ENCODE measurements at regions not wholly inside any gene's neighbourhood (a gene's known extent, or its start where the extent isn't known, plus 50 kb on each side); places are given as distances from the start of the nearest gene placed in this dataset.

DNA sequence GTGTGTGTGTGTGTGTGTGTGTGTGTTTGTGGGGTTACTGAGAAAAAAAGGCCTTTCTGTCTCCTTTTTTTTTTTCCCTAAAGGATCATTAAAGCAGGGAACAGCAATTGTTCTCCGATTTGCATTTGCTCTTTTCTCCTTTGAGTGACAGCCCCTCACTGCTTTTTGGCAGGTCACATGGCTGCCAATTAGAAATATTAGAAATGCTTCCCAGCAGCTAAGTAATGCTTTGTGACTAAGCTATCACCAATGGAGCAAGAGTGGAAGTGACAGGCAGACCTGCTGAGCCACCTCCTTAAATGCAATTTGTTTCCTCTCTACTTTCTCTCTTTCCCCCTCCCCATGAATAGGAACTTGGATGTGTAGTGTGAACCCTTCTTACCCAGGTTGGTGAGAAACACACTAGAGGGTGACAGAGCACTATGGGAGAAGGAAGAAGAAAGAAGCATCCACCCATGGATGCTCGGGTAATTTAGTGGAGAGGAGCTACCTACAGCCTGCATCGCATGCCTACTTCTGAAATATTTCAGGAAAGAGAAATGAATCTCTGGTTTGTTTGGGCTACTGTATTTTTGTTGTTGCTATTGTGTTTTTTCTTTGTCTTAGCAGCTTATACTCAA lies 165.2 kb upstream of the PDZRN3 start:
- Histone ChIP-seq H3K27ac (no peak overlapping the region), H3K4me1 (peaks cover 0 to 21% (median 11%) of the 10 kb centered on the region in 4 donors), H3K4me3 (no peak overlapping the region), H3K27me3 (no peaks in the 10 kb centered on the region), H3K36me3 (no peaks in the 10 kb centered on the region), H3K9me3 (no peaks in the 10 kb centered on the region)
- no peak for TF ChIP-seq POLR2A (IDR thresholded peaks at IDR 0.05)
- TF ChIP-seq EP300 (IDR thresholded peaks at IDR 0.05), result no peak
- TF ChIP-seq, protein P1, sequence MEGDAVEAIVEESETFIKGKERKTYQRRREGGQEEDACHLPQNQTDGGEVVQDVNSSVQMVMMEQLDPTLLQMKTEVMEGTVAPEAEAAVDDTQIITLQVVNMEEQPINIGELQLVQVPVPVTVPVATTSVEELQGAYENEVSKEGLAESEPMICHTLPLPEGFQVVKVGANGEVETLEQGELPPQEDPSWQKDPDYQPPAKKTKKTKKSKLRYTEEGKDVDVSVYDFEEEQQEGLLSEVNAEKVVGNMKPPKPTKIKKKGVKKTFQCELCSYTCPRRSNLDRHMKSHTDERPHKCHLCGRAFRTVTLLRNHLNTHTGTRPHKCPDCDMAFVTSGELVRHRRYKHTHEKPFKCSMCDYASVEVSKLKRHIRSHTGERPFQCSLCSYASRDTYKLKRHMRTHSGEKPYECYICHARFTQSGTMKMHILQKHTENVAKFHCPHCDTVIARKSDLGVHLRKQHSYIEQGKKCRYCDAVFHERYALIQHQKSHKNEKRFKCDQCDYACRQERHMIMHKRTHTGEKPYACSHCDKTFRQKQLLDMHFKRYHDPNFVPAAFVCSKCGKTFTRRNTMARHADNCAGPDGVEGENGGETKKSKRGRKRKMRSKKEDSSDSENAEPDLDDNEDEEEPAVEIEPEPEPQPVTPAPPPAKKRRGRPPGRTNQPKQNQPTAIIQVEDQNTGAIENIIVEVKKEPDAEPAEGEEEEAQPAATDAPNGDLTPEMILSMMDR (IDR thresholded peaks at IDR 0.05), result no peak
- WGBS, 2 donors, result 84 to 86% methylated on average over 3 of the region's 3 CpGs
- DNase-seq (ENCODE audit: low spot score in 2 of 2), result no peak

DNA sequence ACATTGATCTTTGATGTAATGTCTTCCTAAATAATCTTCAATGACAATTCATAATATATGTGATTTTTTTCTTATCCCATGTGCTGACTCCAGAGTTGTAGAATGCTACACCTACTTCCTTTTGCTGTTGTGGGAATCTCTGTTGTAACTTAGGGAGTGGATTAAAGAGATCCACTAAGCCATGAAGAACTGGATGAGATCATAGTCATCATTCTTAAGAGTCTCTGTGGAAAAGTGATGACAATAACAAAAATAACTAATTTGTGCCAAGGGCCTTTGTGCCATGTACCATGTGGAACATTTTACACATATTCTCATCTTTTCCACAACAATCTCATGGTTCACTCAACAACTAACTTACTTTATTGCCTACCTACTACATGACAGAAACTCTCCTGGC lies 162.9 kb upstream of the PDZRN3 start:
- no peak for TF ChIP-seq POLR2A (IDR thresholded peaks at IDR 0.05)
- TF ChIP-seq EP300 (IDR thresholded peaks at IDR 0.05), result no peak
- TF ChIP-seq, protein P1 (IDR thresholded peaks at IDR 0.05), result no peak
- Histone ChIP-seq H3K4me1 (peaks cover 0 to 30% (median 18%) of the 10 kb centered on the region in 4 donors), H3K4me3 (no peak overlapping the region), H3K9me3 (no peaks in the 10 kb centered on the region), H3K36me3 (no peaks in the 10 kb centered on the region), H3K27me3 (no peaks in the 10 kb centered on the region), H3K27ac (peak overlapping the region in 1 of 4 donors; percentile 78)
- DNase-seq (ENCODE audit: low spot score in 2 of 2), result no peak

DNA sequence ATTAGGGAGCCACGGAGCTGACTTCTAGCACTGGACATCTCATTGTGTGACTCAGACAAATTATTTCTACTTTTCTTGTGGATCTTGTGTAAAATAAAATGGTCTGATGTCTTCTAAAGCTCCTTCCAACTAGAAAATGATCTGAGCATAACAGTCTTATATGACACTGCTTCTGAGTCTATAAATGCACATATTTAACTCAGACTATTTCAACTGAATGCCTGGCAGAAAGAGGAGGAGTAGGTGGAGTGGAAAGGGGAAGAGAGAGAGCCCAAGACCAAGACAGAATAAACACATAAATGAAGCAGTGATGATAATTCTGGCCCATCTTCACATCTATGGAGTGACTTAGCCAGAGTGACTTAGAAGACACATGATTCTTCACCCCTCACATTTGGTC lies 162.3 kb upstream of the PDZRN3 start:
- Histone ChIP-seq H3K4me3 (no peak overlapping the region), H3K27ac (peak overlapping the region in 2 of 4 donors; percentile 47 to 78), H3K9me3 (no peaks in the 10 kb centered on the region), H3K36me3 (no peaks in the 10 kb centered on the region), H3K4me1 (peaks cover 0 to 30% (median 18%) of the 10 kb centered on the region in 4 donors), H3K27me3 (no peaks in the 10 kb centered on the region)
- 71 to 88% methylated on average over 1 of the region's 1 CpG for WGBS, 2 donors
- TF ChIP-seq POLR2A (IDR thresholded peaks at IDR 0.05) (no peak), EP300 (IDR thresholded peaks at IDR 0.05) (no peak)
- TF ChIP-seq, protein P1 (IDR thresholded peaks at IDR 0.05), result no peak
- no peak for DNase-seq (ENCODE audit: low spot score in 2 of 2)

DNA sequence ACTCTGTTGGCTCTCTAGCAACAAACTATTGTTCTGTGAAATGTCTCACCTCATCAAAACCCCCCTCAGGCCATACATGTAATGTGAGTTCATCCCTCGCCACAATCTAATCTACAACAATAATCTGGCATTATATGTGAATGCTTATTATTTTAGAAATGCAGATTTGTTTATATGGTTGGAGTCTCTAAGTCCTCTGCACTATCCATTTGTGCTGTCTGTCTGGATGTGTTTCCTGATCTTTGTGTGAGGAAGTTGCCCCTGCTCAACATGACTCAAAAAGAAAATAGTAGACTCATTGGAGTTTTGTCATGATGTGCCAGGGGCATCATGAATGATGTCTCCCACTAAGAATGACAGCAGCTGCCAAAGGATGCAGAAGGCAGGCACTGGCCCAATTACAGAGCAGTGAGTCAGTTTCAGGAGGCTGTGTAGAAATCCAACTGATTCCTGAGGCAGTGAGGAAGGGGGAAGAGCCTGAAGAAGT lies 161.6 kb upstream of the PDZRN3 start:
- peak; percentile 19 to 43 for DNase-seq (ENCODE audit: low spot score in 2 of 2)
- H3K27me3 ChIP-seq, result no peaks in the 10 kb centered on the region
- TF ChIP-seq, protein P1 (IDR thresholded peaks at IDR 0.05), result no peak
- TF ChIP-seq EP300 (IDR thresholded peaks at IDR 0.05) (peak in 1 of 2 donors; percentile 41), POLR2A (IDR thresholded peaks at IDR 0.05) (no peak)
- no peaks in the 10 kb centered on the region for H3K9me3 ChIP-seq
- peaks cover 0 to 30% (median 18%) of the 10 kb centered on the region in 4 donors for H3K4me1 ChIP-seq
- H3K4me3 ChIP-seq, result no peak overlapping the region
- 52 to 72% methylated on average over 1 of the region's 1 CpG for WGBS, 2 donors
- no peaks in the 10 kb centered on the region for H3K36me3 ChIP-seq
- peak overlapping the region in 1 of 4 donors; percentile 78 for H3K27ac ChIP-seq

DNA sequence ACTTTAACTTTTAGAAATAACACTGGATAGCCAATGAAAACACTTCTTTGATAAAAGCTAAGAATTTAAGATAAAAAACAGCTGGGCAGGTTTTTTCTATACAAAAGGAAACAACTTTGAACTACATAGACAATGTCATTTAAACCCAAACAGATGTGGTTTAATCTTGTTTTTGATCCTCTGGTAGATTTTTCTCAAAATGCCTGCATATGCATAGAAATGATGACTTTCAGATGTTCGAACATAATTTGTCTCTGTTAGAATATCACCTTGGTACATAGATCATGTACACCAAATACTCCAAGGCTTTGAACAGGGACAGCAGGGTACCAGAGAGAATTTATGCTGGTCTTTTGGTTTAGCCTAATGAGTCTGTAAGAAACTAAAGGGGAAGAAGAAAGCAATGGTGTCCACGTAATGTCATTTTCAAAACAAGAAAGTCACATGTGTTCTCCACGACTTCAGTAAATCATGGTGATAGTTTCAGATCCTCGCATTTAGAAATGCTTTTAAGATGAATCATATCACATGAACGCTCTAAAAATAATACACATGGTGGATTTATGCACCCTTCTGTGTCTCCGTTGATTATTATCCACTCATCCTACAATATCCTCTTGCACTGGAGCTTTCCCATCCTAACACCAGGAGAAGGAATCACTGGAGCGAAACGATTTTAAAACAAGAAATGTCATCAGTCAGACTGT lies 160.1 kb upstream of the PDZRN3 start:
- no peaks in the 10 kb centered on the region for H3K36me3 ChIP-seq
- H3K27me3 ChIP-seq, result no peaks in the 10 kb centered on the region
- no peak for DNase-seq (ENCODE audit: low spot score in 2 of 2)
- no peaks in the 10 kb centered on the region for H3K9me3 ChIP-seq
- peaks cover 0 to 30% (median 18%) of the 10 kb centered on the region in 4 donors for H3K4me1 ChIP-seq
- no peak overlapping the region for H3K4me3 ChIP-seq
- TF ChIP-seq, protein P1 (IDR thresholded peaks at IDR 0.05), result no peak
- TF ChIP-seq EP300 (IDR thresholded peaks at IDR 0.05), result no peak
- TF ChIP-seq POLR2A (IDR thresholded peaks at IDR 0.05), result no peak
- WGBS, 2 donors, result 50 to 53% methylated on average over 8 of the region's 8 CpGs
- H3K27ac ChIP-seq, result peak overlapping the region in 2 of 4 donors; percentile 57 to 63

Measured in tibial nerve (tissue), 4 donors.